ENCODE measurements at regions not wholly inside any gene's neighbourhood (a gene's known extent, or its start where the extent isn't known, plus 50 kb on each side); places are given as distances from the start of the nearest gene placed in this dataset.

- Histone ChIP-seq H3K27me3 (no peaks in the 10 kb centered on the region), H3K9me3 (no peaks in the 10 kb centered on the region), H3K27ac (replicated peaks in 1 of 4) (no peak overlapping the region), H3K4me3 (no peak overlapping the region), H3K4me1 (peaks cover 0 to 5% (median 4%) of the 10 kb centered on the region in 4 donors), H3K36me3 (no peaks in the 10 kb centered on the region)
- intact Hi-C loops (cut with DNase I) = no loop called here
- TF ChIP-seq EP300 (IDR thresholded peaks at IDR 0.05) = no peak
- no peak for TF ChIP-seq POLR2AphosphoS5 (IDR thresholded peaks at IDR 0.05)
- TF ChIP-seq POLR2A (IDR thresholded peaks at IDR 0.05; ENCODE audit: low read depth) = no peak
- TF ChIP-seq CTCF (IDR thresholded peaks at IDR 0.05) = no peak
- DNase-seq (ENCODE audit: extremely low spot score) = no peak
- 62% methylated on average over 4 of the region's 4 CpGs for WGBS
Measured at GRCh38 chr10:109029870-109030269, 893.4 kb downstream of the XPNPEP1 start.

GRCh38 chr10:109027534-109028185, 895.7 kb downstream of the XPNPEP1 start:
- H3K4me1 ChIP-seq = peaks cover 0 to 5% (median 4%) of the 10 kb centered on the region in 4 donors
- H3K36me3 ChIP-seq = no peaks in the 10 kb centered on the region
- WGBS = 89% methylated on average over 1 of the region's 1 CpG
- no peak overlapping the region for H3K27ac ChIP-seq (replicated peaks in 1 of 4)
- no peak overlapping the region for H3K4me3 ChIP-seq
- intact Hi-C loops (cut with DNase I) = no loop called here
- H3K27me3 ChIP-seq = no peaks in the 10 kb centered on the region
- TF ChIP-seq POLR2A (IDR thresholded peaks at IDR 0.05; ENCODE audit: low read depth) = no peak
- TF ChIP-seq EP300 (IDR thresholded peaks at IDR 0.05) = no peak
- TF ChIP-seq POLR2AphosphoS5 (IDR thresholded peaks at IDR 0.05) = no peak
- no peak for TF ChIP-seq CTCF (IDR thresholded peaks at IDR 0.05)
- no peak for DNase-seq (ENCODE audit: extremely low spot score)
- no peaks in the 10 kb centered on the region for H3K9me3 ChIP-seq

- intact Hi-C loops (cut with DNase I) = no loop called here
- Histone ChIP-seq H3K27ac (replicated peaks in 1 of 4) (no peak overlapping the region), H3K4me1 (peaks cover 0 to 5% (median 4%) of the 10 kb centered on the region in 4 donors), H3K27me3 (no peaks in the 10 kb centered on the region), H3K36me3 (no peaks in the 10 kb centered on the region), H3K4me3 (no peak overlapping the region), H3K9me3 (no peaks in the 10 kb centered on the region)
- TF ChIP-seq CTCF (IDR thresholded peaks at IDR 0.05) (no peak), POLR2A (IDR thresholded peaks at IDR 0.05; ENCODE audit: low read depth) (no peak), POLR2AphosphoS5 (IDR thresholded peaks at IDR 0.05) (no peak), EP300 (IDR thresholded peaks at IDR 0.05) (no peak)
- no peak for DNase-seq (ENCODE audit: extremely low spot score)
Measured at GRCh38 chr10:109025172-109025571, 898.1 kb downstream of the XPNPEP1 start.

GRCh38 chr10:109022417-109023049, 900.8 kb downstream of the XPNPEP1 start:
- Histone ChIP-seq H3K4me1 (peaks cover 0 to under 1% (median 0%) of the 10 kb centered on the region in 4 donors), H3K36me3 (no peaks in the 10 kb centered on the region), H3K9me3 (no peaks in the 10 kb centered on the region), H3K27ac (replicated peaks in 1 of 4) (no peak overlapping the region), H3K27me3 (no peaks in the 10 kb centered on the region), H3K4me3 (no peak overlapping the region)
- DNase-seq (ENCODE audit: extremely low spot score) = no peak
- WGBS = 96% methylated on average over 1 of the region's 1 CpG
- intact Hi-C loops (cut with DNase I) = no loop called here
- TF ChIP-seq POLR2A (IDR thresholded peaks at IDR 0.05; ENCODE audit: low read depth) = no peak
- TF ChIP-seq EP300 (IDR thresholded peaks at IDR 0.05) = no peak
- no peak for TF ChIP-seq POLR2AphosphoS5 (IDR thresholded peaks at IDR 0.05)
- no peak for TF ChIP-seq CTCF (IDR thresholded peaks at IDR 0.05)
